SK-N-SH treated with all-trans-retinoic acid at 6 μM for 48 hours (cell line): ENCODE measurements at regions not wholly inside any gene's neighbourhood (a gene's known extent, or its start where the extent isn't known, plus 50 kb on each side); places are given as distances from the start of the nearest gene placed in this dataset.

Experiments
- ATAC-seq: fragments of 200-7000 bp; cut with Tn5 transposase; 3 replicates; pipeline ENCODE4 v1.9.1; 2020; ENCODE audit warnings: mild to moderate bottlenecking, moderate library complexity
- ARNTL ChIP-seq: fragments of 450-650 bp; formaldehyde crosslinking; IDR thresholded peaks from 2 replicates; pipeline ENCODE4 v1.5.0; 2020; ENCODE audit warnings: low read depth, mild to moderate bottlenecking, moderate library complexity, borderline replicate concordance
- CREB5 ChIP-seq: fragments of 250-450 bp; sonication (Bioruptor Pico); IDR thresholded peaks from 2 replicates; pipeline ENCODE4 v1.5.1; 2020; ENCODE audit warnings: low read depth, mild to moderate bottlenecking, moderate library complexity
- CSDC2 ChIP-seq: fragments of 250-450 bp; sonication (Bioruptor Pico); IDR thresholded peaks from 2 replicates; pipeline ENCODE4 v1.5.0; 2020; ENCODE audit warnings: mild to moderate bottlenecking, moderate library complexity
- ESRRG ChIP-seq: fragments of 250-450 bp; sonication (Bioruptor Pico); IDR thresholded peaks from 2 replicates; pipeline ENCODE4 v1.6.1; 2021; ENCODE audit warnings: mild to moderate bottlenecking
- GLIS3 ChIP-seq: fragments of 250-450 bp; sonication (Bioruptor Pico); IDR thresholded peaks from 2 replicates; pipeline ENCODE4 v1.5.0; 2020; ENCODE audit warnings: mild to moderate bottlenecking, moderate library complexity
- ISL1 ChIP-seq: fragments of 250-450 bp; sonication (Bioruptor Pico); IDR thresholded peaks from 2 replicates; pipeline ENCODE4 v2.1.2; 2022; ENCODE audit warnings: mild to moderate bottlenecking, moderate library complexity
- OSR1 ChIP-seq: fragments of 250-450 bp; sonication (Bioruptor Pico); IDR thresholded peaks from 2 replicates; pipeline ENCODE4 v1.8.0; 2022; ENCODE audit warnings: moderate library complexity, mild to moderate bottlenecking, inconsistent platforms
- PATZ1 ChIP-seq: fragments of 250-450 bp; sonication (Bioruptor Pico); IDR thresholded peaks from 2 replicates; pipeline ENCODE4 v1.8.0; 2020; ENCODE audit warnings: mild to moderate bottlenecking, moderate library complexity, borderline replicate concordance
- POU6F1 ChIP-seq: fragments of 250-450 bp; sonication (Bioruptor Pico); IDR thresholded peaks from 2 replicates; pipeline ENCODE4 v1.8.0; 2021; ENCODE audit warnings: low read depth, mild to moderate bottlenecking, moderate library complexity, borderline replicate concordance
- PPARA ChIP-seq: fragments of 250-450 bp; sonication (Bioruptor Pico); IDR thresholded peaks from 2 replicates; pipeline ENCODE4 v1.5.0; 2020; ENCODE audit warnings: mild to moderate bottlenecking, borderline replicate concordance
- TCF4 ChIP-seq: fragments of 250-450 bp; sonication (Bioruptor Pico); IDR thresholded peaks from 2 replicates; pipeline ENCODE4 v1.8.0; 2021; ENCODE audit warnings: mild to moderate bottlenecking, moderate library complexity, borderline replicate concordance
- TOX ChIP-seq: fragments of 250-450 bp; sonication (Bioruptor Pico); IDR thresholded peaks from 2 replicates; pipeline ENCODE4 v1.8.0; 2021; ENCODE audit warnings: mild to moderate bottlenecking, moderate library complexity, borderline replicate concordance
- TSHZ2 ChIP-seq: fragments of 250-450 bp; sonication (Bioruptor Pico); IDR thresholded peaks from 2 replicates; pipeline ENCODE4 v1.5.0; 2020; ENCODE audit warnings: mild to moderate bottlenecking, moderate library complexity
- ZC3H10 ChIP-seq: fragments of 250-450 bp; sonication (Bioruptor Pico); IDR thresholded peaks from 2 replicates; pipeline ENCODE4 v1.5.1; 2021; ENCODE audit warnings: mild to moderate bottlenecking, moderate library complexity
- ZFP3 ChIP-seq: fragments of 250-450 bp; sonication (Bioruptor Pico); IDR thresholded peaks from 2 replicates; pipeline ENCODE4 v1.5.0; 2020; ENCODE audit warnings: mild to moderate bottlenecking, moderate library complexity
- ZFP30 ChIP-seq: fragments of 450-650 bp; formaldehyde crosslinking; IDR thresholded peaks from 2 replicates; pipeline ENCODE4 v1.5.0; 2022; ENCODE audit warnings: mild to moderate bottlenecking, moderate library complexity
- ZNF565 ChIP-seq: fragments of 450-650 bp; formaldehyde crosslinking; conservative IDR thresholded peaks from 2 replicates; pipeline ENCODE4 v1.5.0; 2020; ENCODE audit warnings: low read depth, mild to moderate bottlenecking, moderate library complexity
- ZNF70 ChIP-seq: fragments of 450-650 bp; formaldehyde crosslinking; IDR thresholded peaks from 2 replicates; pipeline ENCODE4 v1.5.0; 2020; ENCODE audit warnings: mild to moderate bottlenecking, moderate library complexity
- ZNF8 ChIP-seq: fragments of 450-650 bp; formaldehyde crosslinking; IDR thresholded peaks from 2 replicates; pipeline ENCODE4 v1.5.0; 2020; ENCODE audit warnings: mild to moderate bottlenecking, moderate library complexity

- ATAC-seq: no peak
These were observed 55.6 kb downstream of the RHOXF2B start for GRCh38 chrX:120021927-120022326.

GRCh38 chrX:120020305-120020704 is 57.2 kb downstream of the RHOXF2B start:
- TF ChIP-seq TOX (CRISPR knock-in tag) (no peak), TSHZ2 (CRISPR knock-in tag) (no peak), ZNF565 (no peak), TCF4 (CRISPR knock-in tag) (no peak), PATZ1 (CRISPR knock-in tag) (no peak), CSDC2 (CRISPR knock-in tag) (no peak), ZC3H10 (no peak), ISL1 (CRISPR knock-in tag) (no peak), ZNF8 (CRISPR knock-in tag) (no peak), ARNTL (CRISPR knock-in tag) (no peak), OSR1 (CRISPR knock-in tag) (no peak), CREB5 (no peak)
- TF ChIP-seq, all 23 proteins: peak for 0

More at GRCh38 chrX:120021927-120022326, 55.6 kb downstream of the RHOXF2B start:
- TF ChIP-seq PPARA: no peak
- no peak for TF ChIP-seq ZFP3 (CRISPR knock-in tag)
- no peak for TF ChIP-seq OSR1 (CRISPR knock-in tag)
- no peak for TF ChIP-seq TOX (CRISPR knock-in tag)
- no peak for TF ChIP-seq ZFP30 (CRISPR knock-in tag)
- no peak for TF ChIP-seq PATZ1 (CRISPR knock-in tag)
- no peak for TF ChIP-seq CSDC2 (CRISPR knock-in tag)
- no peak for TF ChIP-seq ESRRG
- no peak for TF ChIP-seq ARNTL (CRISPR knock-in tag)
- TF ChIP-seq TSHZ2 (CRISPR knock-in tag): no peak
- TF ChIP-seq GLIS3 (CRISPR knock-in tag): no peak
- TF ChIP-seq POU6F1 (CRISPR knock-in tag): no peak
- TF ChIP-seq ZNF70: no peak
- TF ChIP-seq TCF4 (CRISPR knock-in tag): no peak
- TF ChIP-seq ZNF565: no peak
- TF ChIP-seq ZC3H10: no peak

More at GRCh38 chrX:120020305-120020704, 57.2 kb downstream of the RHOXF2B start:
- no peak for ATAC-seq
